Osteoblast (primary cell): ENCODE measurements at regions not wholly inside any gene's neighbourhood (a gene's known extent, or its start where the extent isn't known, plus 50 kb on each side); places are given as distances from the start of the nearest gene placed in this dataset.
A peak's percentile ranks its signal among the peaks of the same experiment; 100 is the strongest.

Source experiments
- DNase-seq: peaks from one replicate; pipeline ENCODE4 v3.0.0; 2011; ENCODE audit warnings: low spot score, mixed read lengths; ENCODE audit not compliant: insufficient read length; ENCODE audit errors: missing footprints
- H2AFZ ChIP-seq: 2 replicates; pipeline ENCODE4 v1.6.0; 2011; ENCODE audit warnings: mild to moderate bottlenecking, low read length
- H3K27ac ChIP-seq: 2 replicates; pipeline ENCODE4 v1.5.1; 2011; ENCODE audit warnings: mild to moderate bottlenecking, low read depth, low read length, moderate library complexity
- H3K27me3 ChIP-seq: 2 replicates; pipeline ENCODE4 v1.6.0; 2012; ENCODE audit warnings: mild to moderate bottlenecking, control low read depth, inconsistent platforms, low read length, moderate library complexity; ENCODE audit not compliant: insufficient read depth
- H3K36me3 ChIP-seq: 2 replicates; pipeline ENCODE4 v1.5.1; 2011; ENCODE audit warnings: mild to moderate bottlenecking, low read length, control low read depth, moderate library complexity; ENCODE audit not compliant: insufficient read depth
- H3K4me1 ChIP-seq: 2 replicates; pipeline ENCODE4 v1.5.1; 2011; ENCODE audit warnings: mild to moderate bottlenecking, low read length, control low read depth, moderate library complexity; ENCODE audit not compliant: insufficient read depth
- H3K4me2 ChIP-seq: 2 replicates; pipeline ENCODE4 v1.6.0; 2011; ENCODE audit warnings: mild to moderate bottlenecking, low read length; ENCODE audit not compliant: insufficient read depth
- H3K4me3 ChIP-seq: fragments of 200-600 bp; sonication (generic); 3 replicates; pipeline ENCODE4 v1.5.1; 2012; ENCODE audit warnings: mild to moderate bottlenecking, low read length, inconsistent platforms; ENCODE audit not compliant: insufficient read depth
- H3K79me2 ChIP-seq: 2 replicates; pipeline ENCODE4 v1.6.0; 2012; ENCODE audit warnings: mild to moderate bottlenecking, low read length, control low read depth, inconsistent platforms; ENCODE audit not compliant: insufficient read depth
- H3K9me3 ChIP-seq: 2 replicates; pipeline ENCODE4 v1.5.1; 2011; ENCODE audit warnings: low read depth, low read length, control low read depth
- H4K20me1 ChIP-seq: 2 replicates; pipeline ENCODE4 v1.6.0; 2012; ENCODE audit warnings: mild to moderate bottlenecking, low read length, control low read depth; ENCODE audit not compliant: insufficient read depth
- TF ChIP-seq, protein P1 (sequence below): IDR thresholded peaks from 2 replicates; pipeline ENCODE4 v1.5.1; 2011; ENCODE audit warnings: mild to moderate bottlenecking, low read depth, low read length, moderate library complexity; ENCODE audit errors: extremely low read depth

- Histone ChIP-seq H3K4me3 (peak overlapping the region; percentile 14), H2AFZ (peak overlapping the region; percentile 64), H3K9me3 (no peaks in the 10 kb centered on the region), H4K20me1 (no peaks in the 10 kb centered on the region), H3K4me1 (peaks cover 5% of the 10 kb centered on the region), H3K27ac (no peak overlapping the region), H3K36me3 (no peaks in the 10 kb centered on the region), H3K27me3 (no peaks in the 10 kb centered on the region), H3K79me2 (no peaks in the 10 kb centered on the region), H3K4me2 (peak overlapping the region; percentile 60)
- no peak for DNase-seq
- TF ChIP-seq, protein P1, sequence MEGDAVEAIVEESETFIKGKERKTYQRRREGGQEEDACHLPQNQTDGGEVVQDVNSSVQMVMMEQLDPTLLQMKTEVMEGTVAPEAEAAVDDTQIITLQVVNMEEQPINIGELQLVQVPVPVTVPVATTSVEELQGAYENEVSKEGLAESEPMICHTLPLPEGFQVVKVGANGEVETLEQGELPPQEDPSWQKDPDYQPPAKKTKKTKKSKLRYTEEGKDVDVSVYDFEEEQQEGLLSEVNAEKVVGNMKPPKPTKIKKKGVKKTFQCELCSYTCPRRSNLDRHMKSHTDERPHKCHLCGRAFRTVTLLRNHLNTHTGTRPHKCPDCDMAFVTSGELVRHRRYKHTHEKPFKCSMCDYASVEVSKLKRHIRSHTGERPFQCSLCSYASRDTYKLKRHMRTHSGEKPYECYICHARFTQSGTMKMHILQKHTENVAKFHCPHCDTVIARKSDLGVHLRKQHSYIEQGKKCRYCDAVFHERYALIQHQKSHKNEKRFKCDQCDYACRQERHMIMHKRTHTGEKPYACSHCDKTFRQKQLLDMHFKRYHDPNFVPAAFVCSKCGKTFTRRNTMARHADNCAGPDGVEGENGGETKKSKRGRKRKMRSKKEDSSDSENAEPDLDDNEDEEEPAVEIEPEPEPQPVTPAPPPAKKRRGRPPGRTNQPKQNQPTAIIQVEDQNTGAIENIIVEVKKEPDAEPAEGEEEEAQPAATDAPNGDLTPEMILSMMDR, result no peak
These were observed 327.8 kb upstream of the MAN1A1 start for GRCh38 chr6:119677384-119677783.

GRCh38 chr6:119676961-119677360 lies 327.4 kb upstream of the MAN1A1 start:
- peak overlapping the region; percentile 64 for H2AFZ ChIP-seq
- peak overlapping the region; percentile 60 for H3K4me2 ChIP-seq
- H3K36me3 ChIP-seq, result no peaks in the 10 kb centered on the region
- no peak for DNase-seq
- no peaks in the 10 kb centered on the region for H3K9me3 ChIP-seq
- peaks cover 5% of the 10 kb centered on the region for H3K4me1 ChIP-seq
- no peaks in the 10 kb centered on the region for H3K27me3 ChIP-seq
- H3K79me2 ChIP-seq, result no peaks in the 10 kb centered on the region
- H3K27ac ChIP-seq, result no peak overlapping the region
- H3K4me3 ChIP-seq, result peak overlapping the region; percentile 14
- TF ChIP-seq, protein P1, result no peak
- H4K20me1 ChIP-seq, result no peaks in the 10 kb centered on the region

- H3K4me2 ChIP-seq, result no peak overlapping the region
- H3K4me1 ChIP-seq, result peaks cover 5% of the 10 kb centered on the region
- H3K79me2 ChIP-seq, result no peaks in the 10 kb centered on the region
- H3K27me3 ChIP-seq, result no peaks in the 10 kb centered on the region
- TF ChIP-seq, protein P1, result no peak
- H4K20me1 ChIP-seq, result no peaks in the 10 kb centered on the region
- no peaks in the 10 kb centered on the region for H3K9me3 ChIP-seq
- DNase-seq, result no peak
- no peaks in the 10 kb centered on the region for H3K36me3 ChIP-seq
- no peak overlapping the region for H3K4me3 ChIP-seq
- H2AFZ ChIP-seq, result no peak overlapping the region
- H3K27ac ChIP-seq, result no peak overlapping the region
These were observed 326.7 kb upstream of the MAN1A1 start for GRCh38 chr6:119676230-119676629.

DNA sequence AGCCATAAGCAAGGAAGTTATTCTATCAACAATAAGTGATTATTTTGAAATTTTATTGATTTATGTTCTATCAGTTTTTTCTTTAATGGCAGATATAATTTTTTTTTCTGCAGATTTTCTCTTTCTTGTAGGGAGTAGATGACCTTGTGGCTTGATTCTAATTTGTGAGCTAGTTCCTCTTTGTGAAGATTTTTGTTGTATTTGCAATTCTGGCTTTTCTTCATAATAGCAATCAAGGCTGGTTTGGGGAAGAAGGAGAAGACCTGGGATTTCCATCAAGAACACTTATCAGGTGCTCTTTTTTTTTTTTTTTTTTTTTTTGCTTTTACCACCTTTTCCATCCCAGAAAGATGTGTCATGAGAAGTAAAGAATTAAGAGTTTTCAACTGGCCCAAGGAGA lies 324.2 kb upstream of the MAN1A1 start:
- H3K4me2 ChIP-seq, result no peak overlapping the region
- no peaks in the 10 kb centered on the region for H4K20me1 ChIP-seq
- no peak overlapping the region for H2AFZ ChIP-seq
- H3K36me3 ChIP-seq, result no peaks in the 10 kb centered on the region
- TF ChIP-seq, protein P1, result no peak
- no peaks in the 10 kb centered on the region for H3K27me3 ChIP-seq
- peaks cover 5% of the 10 kb centered on the region for H3K4me1 ChIP-seq
- no peaks in the 10 kb centered on the region for H3K79me2 ChIP-seq
- no peaks in the 10 kb centered on the region for H3K9me3 ChIP-seq
- no peak for DNase-seq
- H3K4me3 ChIP-seq, result no peak overlapping the region
- no peak overlapping the region for H3K27ac ChIP-seq
